ENCODE measurements at regions not wholly inside any gene's neighbourhood (a gene's known extent, or its start where the extent isn't known, plus 50 kb on each side); places are given as distances from the start of the nearest gene placed in this dataset.
"Not testable (repeated sequence)": the region's sequence is repeated elsewhere in the genome, so short reads cannot be mapped to it uniquely, and the experiment has no call there.

DNA sequence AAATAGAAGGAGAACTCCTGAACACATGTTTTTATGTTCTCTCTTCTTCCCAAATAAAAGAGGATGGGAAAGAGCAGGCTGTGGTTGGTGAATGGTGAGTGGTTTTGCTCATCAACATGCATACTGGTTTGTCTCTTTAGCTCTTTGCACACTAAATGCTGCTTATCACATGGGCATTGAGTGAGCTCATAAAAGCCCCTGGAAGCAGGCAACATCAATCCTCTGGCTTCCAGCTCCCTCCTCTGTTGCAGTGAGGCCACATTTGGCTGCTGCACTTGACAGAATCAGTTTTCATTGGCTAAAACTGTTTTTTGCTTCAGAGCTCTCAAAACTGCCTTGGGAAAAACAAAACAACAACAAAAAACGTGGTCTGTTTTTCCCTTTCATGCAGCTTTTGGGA, 1308.2 kb upstream of the NRXN1 start:
- Histone ChIP-seq H4K20me1 (ENCODE audit: low read depth, low read length) (no peaks in the 10 kb centered on the region), H3K27ac (ENCODE audit: low read depth, low read length) (no peak overlapping the region), H3K9ac (ENCODE audit: low read length) (no peak overlapping the region), H3K36me3 (ENCODE audit: low read length) (no peaks in the 10 kb centered on the region), H3K4me2 (ENCODE audit: low read depth, low read length, poor library complexity, severe bottlenecking) (no peak overlapping the region), H3K4me3 (ENCODE audit: insufficient read depth, low read length, poor library complexity, severe bottlenecking) (no peak overlapping the region), H3K9me3 (ENCODE audit: insufficient read depth, low read length) (no peaks in the 10 kb centered on the region), H3K27me3 (ENCODE audit: low read length) (no peaks in the 10 kb centered on the region), H3K9me2 (replicated peaks; ENCODE audit: insufficient read depth, low read length) (no peaks in the 10 kb centered on the region), H3K79me2 (ENCODE audit: insufficient read depth, low read length) (no peaks in the 10 kb centered on the region), H3F3A (ENCODE audit: insufficient read depth) (no peaks in the 10 kb centered on the region), H2AFZ (ENCODE audit: low read depth, low read length, severe bottlenecking) (no peak overlapping the region)
- TF ChIP-seq EZH2phosphoT487 (conservative IDR thresholded peaks at IDR 0.05; ENCODE audit: low read length), result no peak
- TF ChIP-seq, protein P1, sequence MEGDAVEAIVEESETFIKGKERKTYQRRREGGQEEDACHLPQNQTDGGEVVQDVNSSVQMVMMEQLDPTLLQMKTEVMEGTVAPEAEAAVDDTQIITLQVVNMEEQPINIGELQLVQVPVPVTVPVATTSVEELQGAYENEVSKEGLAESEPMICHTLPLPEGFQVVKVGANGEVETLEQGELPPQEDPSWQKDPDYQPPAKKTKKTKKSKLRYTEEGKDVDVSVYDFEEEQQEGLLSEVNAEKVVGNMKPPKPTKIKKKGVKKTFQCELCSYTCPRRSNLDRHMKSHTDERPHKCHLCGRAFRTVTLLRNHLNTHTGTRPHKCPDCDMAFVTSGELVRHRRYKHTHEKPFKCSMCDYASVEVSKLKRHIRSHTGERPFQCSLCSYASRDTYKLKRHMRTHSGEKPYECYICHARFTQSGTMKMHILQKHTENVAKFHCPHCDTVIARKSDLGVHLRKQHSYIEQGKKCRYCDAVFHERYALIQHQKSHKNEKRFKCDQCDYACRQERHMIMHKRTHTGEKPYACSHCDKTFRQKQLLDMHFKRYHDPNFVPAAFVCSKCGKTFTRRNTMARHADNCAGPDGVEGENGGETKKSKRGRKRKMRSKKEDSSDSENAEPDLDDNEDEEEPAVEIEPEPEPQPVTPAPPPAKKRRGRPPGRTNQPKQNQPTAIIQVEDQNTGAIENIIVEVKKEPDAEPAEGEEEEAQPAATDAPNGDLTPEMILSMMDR (IDR thresholded peaks at IDR 0.05; ENCODE audit: insufficient read depth, low read length, poor library complexity, severe bottlenecking), result no peak

DNA sequence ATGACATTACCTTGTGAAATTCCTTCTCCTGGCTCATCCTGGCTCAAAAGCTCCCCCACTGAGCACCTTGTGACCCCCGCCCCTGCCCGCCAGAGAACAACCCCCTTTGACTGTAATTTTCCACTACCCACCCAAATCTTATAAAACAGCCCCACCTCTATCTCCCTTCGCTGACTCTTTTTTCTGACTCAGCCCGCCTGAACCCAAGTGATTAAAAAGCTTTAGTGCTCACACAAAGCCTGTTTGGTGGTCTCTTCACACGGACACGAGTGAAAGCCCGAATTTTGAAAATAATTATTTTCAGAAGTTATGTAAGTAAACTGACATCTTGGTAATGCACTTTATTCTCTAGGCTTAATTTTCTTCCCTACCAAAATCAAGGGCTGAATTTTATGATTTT, 1305.9 kb upstream of the NRXN1 start:
- H3K27me3 ChIP-seq (ENCODE audit: low read length); H3K27ac ChIP-seq (ENCODE audit: low read depth, low read length): not testable (repeated sequence)

GRCh38 chr2:52336951-52337350, 1305.0 kb upstream of the NRXN1 start:
- H3K9me2 ChIP-seq (replicated peaks; ENCODE audit: insufficient read depth, low read length), result no peaks in the 10 kb centered on the region
- no peak overlapping the region for H3K27ac ChIP-seq (ENCODE audit: low read depth, low read length)
- H3F3A ChIP-seq (ENCODE audit: insufficient read depth), result no peaks in the 10 kb centered on the region
- H3K4me2 ChIP-seq (ENCODE audit: low read depth, low read length, poor library complexity, severe bottlenecking), result no peak overlapping the region
- H3K27me3 ChIP-seq (ENCODE audit: low read length), result no peaks in the 10 kb centered on the region
- H3K9me3 ChIP-seq (ENCODE audit: insufficient read depth, low read length), result no peaks in the 10 kb centered on the region
- no peaks in the 10 kb centered on the region for H3K79me2 ChIP-seq (ENCODE audit: insufficient read depth, low read length)
- H2AFZ ChIP-seq (ENCODE audit: low read depth, low read length, severe bottlenecking), result no peak overlapping the region
- H4K20me1 ChIP-seq (ENCODE audit: low read depth, low read length), result no peaks in the 10 kb centered on the region
- H3K4me3 ChIP-seq (ENCODE audit: insufficient read depth, low read length, poor library complexity, severe bottlenecking), result no peak overlapping the region
- no peaks in the 10 kb centered on the region for H3K36me3 ChIP-seq (ENCODE audit: low read length)
- no peak overlapping the region for H3K9ac ChIP-seq (ENCODE audit: low read length)
- TF ChIP-seq, protein P1 (IDR thresholded peaks at IDR 0.05; ENCODE audit: insufficient read depth, low read length, poor library complexity, severe bottlenecking), result no peak
- TF ChIP-seq EZH2phosphoT487 (conservative IDR thresholded peaks at IDR 0.05; ENCODE audit: low read length), result no peak

More for the DNA sequence above, 1305.9 kb upstream of the NRXN1 start:
- not testable (repeated sequence) for H2AFZ ChIP-seq (ENCODE audit: low read depth, low read length, severe bottlenecking); H3K9me3 ChIP-seq (ENCODE audit: insufficient read depth, low read length); H3F3A ChIP-seq (ENCODE audit: insufficient read depth); H4K20me1 ChIP-seq (ENCODE audit: low read depth, low read length); H3K36me3 ChIP-seq (ENCODE audit: low read length); H3K79me2 ChIP-seq (ENCODE audit: insufficient read depth, low read length); H3K9ac ChIP-seq (ENCODE audit: low read length); H3K4me3 ChIP-seq (ENCODE audit: insufficient read depth, low read length, poor library complexity, severe bottlenecking); H3K9me2 ChIP-seq (replicated peaks; ENCODE audit: insufficient read depth, low read length); H3K4me2 ChIP-seq (ENCODE audit: low read depth, low read length, poor library complexity, severe bottlenecking)

DNA sequence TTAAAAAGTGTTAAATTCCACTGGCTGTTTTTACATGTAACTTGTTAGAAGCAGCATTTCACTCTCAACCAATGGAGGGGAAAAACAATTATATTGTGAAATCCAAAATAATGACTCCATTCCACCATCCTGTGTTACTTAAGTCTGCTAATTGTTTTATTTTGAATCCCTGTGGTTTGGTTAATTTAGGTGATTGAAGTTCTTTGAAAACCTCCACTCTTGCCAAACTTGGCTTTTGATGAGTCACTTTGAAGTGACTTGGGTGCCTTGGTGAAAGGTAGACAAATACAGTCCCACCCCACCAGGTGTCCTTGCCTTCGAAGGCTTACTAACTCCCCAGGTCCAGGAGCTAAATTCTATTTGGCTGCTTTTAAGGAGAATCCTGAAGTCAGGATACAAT, 1303.8 kb upstream of the NRXN1 start:
- Histone ChIP-seq H3K9me3 (ENCODE audit: insufficient read depth, low read length) (no peaks in the 10 kb centered on the region), H3K27ac (ENCODE audit: low read depth, low read length) (no peak overlapping the region), H3K27me3 (ENCODE audit: low read length) (no peaks in the 10 kb centered on the region), H4K20me1 (ENCODE audit: low read depth, low read length) (no peaks in the 10 kb centered on the region), H3K9ac (ENCODE audit: low read length) (no peak overlapping the region), H3K79me2 (ENCODE audit: insufficient read depth, low read length) (no peaks in the 10 kb centered on the region), H3K4me2 (ENCODE audit: low read depth, low read length, poor library complexity, severe bottlenecking) (no peak overlapping the region), H3F3A (ENCODE audit: insufficient read depth) (no peaks in the 10 kb centered on the region), H3K36me3 (ENCODE audit: low read length) (no peaks in the 10 kb centered on the region), H3K9me2 (replicated peaks; ENCODE audit: insufficient read depth, low read length) (no peaks in the 10 kb centered on the region), H3K4me3 (ENCODE audit: insufficient read depth, low read length, poor library complexity, severe bottlenecking) (no peak overlapping the region), H2AFZ (ENCODE audit: low read depth, low read length, severe bottlenecking) (no peak overlapping the region)
- no peak for TF ChIP-seq EZH2phosphoT487 (conservative IDR thresholded peaks at IDR 0.05; ENCODE audit: low read length)
- TF ChIP-seq, protein P1 (IDR thresholded peaks at IDR 0.05; ENCODE audit: insufficient read depth, low read length, poor library complexity, severe bottlenecking), result no peak

Data from SU-DHL-6 (cell line).